Activated naive CD8-positive, alpha-beta T cell treated with anti-CD3 and anti-CD28 coated beads, Interleukin-2, amount 50 U/mL, for 16 hours (primary cell): ENCODE measurements at regions not wholly inside any gene's neighbourhood (a gene's known extent, or its start where the extent isn't known, plus 50 kb on each side); places are given as distances from the start of the nearest gene placed in this dataset.
"Not testable (repeated sequence)": the region's sequence is repeated elsewhere in the genome, so short reads cannot be mapped to it uniquely, and the experiment has no call there.

Source experiments
- DNase-seq: peaks from one replicate; pipeline ENCODE4 v3.0.0-alpha.2; 2020; ENCODE audit warnings: low read depth, low spot score

- no peak for DNase-seq
Measured at GRCh38 chr2:193496786-193497185, 1302.1 kb upstream of the TMEFF2 start.

- no peak for DNase-seq
Measured at GRCh38 chr2:193482557-193482956, 1287.8 kb upstream of the TMEFF2 start.

- DNase-seq = no peak
Measured at GRCh38 chr2:193480187-193480586, 1285.5 kb upstream of the TMEFF2 start.

- no peak for DNase-seq
Measured at GRCh38 chr2:193476171-193476800, 1281.6 kb upstream of the TMEFF2 start.

GRCh38 chr2:193475038-193475437, 1280.3 kb upstream of the TMEFF2 start:
- DNase-seq = no peak

- DNase-seq = no peak
Measured at GRCh38 chr2:193469251-193469650, 1274.5 kb upstream of the TMEFF2 start.

- DNase-seq = no peak
Measured at GRCh38 chr2:193467276-193467987, 1272.7 kb upstream of the TMEFF2 start.

- no peak for DNase-seq
Measured at GRCh38 chr2:193463011-193463410, 1268.3 kb upstream of the TMEFF2 start.

- DNase-seq = no peak
Measured at GRCh38 chr2:193462411-193462810, 1267.7 kb upstream of the TMEFF2 start.

- DNase-seq = no peak
Measured at GRCh38 chr2:193461431-193461934, 1266.8 kb upstream of the TMEFF2 start.

GRCh38 chr2:193446967-193447366, 1252.2 kb upstream of the TMEFF2 start:
- DNase-seq = no peak

GRCh38 chr2:193442293-193442692, 1247.6 kb upstream of the TMEFF2 start:
- no peak for DNase-seq

- DNase-seq = no peak
Measured at GRCh38 chr2:193428336-193428818, 1233.6 kb upstream of the TMEFF2 start.

GRCh38 chr2:193412368-193412767, 1217.6 kb upstream of the TMEFF2 start:
- DNase-seq = not testable (repeated sequence)

GRCh38 chr2:193409951-193410350, 1215.2 kb upstream of the TMEFF2 start:
- no peak for DNase-seq

- no peak for DNase-seq
Measured at GRCh38 chr2:193382583-193382982, 1187.8 kb upstream of the TMEFF2 start.

- DNase-seq = no peak
Measured at GRCh38 chr2:193377789-193378188, 1183.1 kb upstream of the TMEFF2 start.

- no peak for DNase-seq
Measured at GRCh38 chr2:193373120-193373519, 1178.4 kb upstream of the TMEFF2 start.

GRCh38 chr2:193371200-193371599, 1176.5 kb upstream of the TMEFF2 start:
- DNase-seq = no peak

- no peak for DNase-seq
Measured at GRCh38 chr2:193368615-193369014, 1173.9 kb upstream of the TMEFF2 start.

- DNase-seq = no peak
Measured at GRCh38 chr2:193357508-193357907, 1162.8 kb upstream of the TMEFF2 start.

- DNase-seq = not testable (repeated sequence)
Measured at GRCh38 chr2:193352665-193353242, 1158.0 kb upstream of the TMEFF2 start.

- DNase-seq = no peak
Measured at GRCh38 chr2:193350509-193350908, 1155.8 kb upstream of the TMEFF2 start.
